Activated naive CD4-positive, alpha-beta T cell treated with anti-CD3 and anti-CD28 coated beads for 36 hours (primary cell): ENCODE measurements at regions not wholly inside any gene's neighbourhood (a gene's known extent, or its start where the extent isn't known, plus 50 kb on each side); places are given as distances from the start of the nearest gene placed in this dataset.

ENCODE experiments used
- CTCF ChIA-PET: fragments of 350-600 bp; sonication (Branson Sonifier 250); formaldehyde crosslinking; loops from one replicate; lab custom pipeline; 2021; ENCODE audit warnings: antibody characterized with exemption; lab: Charles Lee
- DNase-seq: peaks from one replicate; pipeline ENCODE4 v3.0.0-alpha.2; 2020
- H3K27ac Mint-ChIP-seq: one replicate; pipeline ENCODE4 v1.8.0; 2021; ENCODE audit warnings: mild to moderate bottlenecking, mixed read lengths
- H3K27me3 Mint-ChIP-seq: one replicate; pipeline ENCODE4 v1.8.0; 2021; ENCODE audit warnings: low read depth, mixed read lengths
- H3K36me3 Mint-ChIP-seq: one replicate; pipeline ENCODE4 v1.8.0; 2021; ENCODE audit warnings: low read depth, mixed read lengths
- H3K4me1 Mint-ChIP-seq: one replicate; pipeline ENCODE4 v1.8.0; 2021; ENCODE audit warnings: low read depth, mixed read lengths
- H3K4me3 Mint-ChIP-seq: one replicate; pipeline ENCODE4 v1.8.0; 2021; ENCODE audit warnings: mild to moderate bottlenecking, moderate library complexity, mixed read lengths
- H3K9me3 Mint-ChIP-seq: one replicate; pipeline ENCODE4 v1.8.0; 2021; ENCODE audit warnings: mixed read lengths
- intact Hi-C: fragments of 100-400 bp; cut with micrococcal nuclease; formaldehyde crosslinking; loops from one replicate; pipeline ENCODE4 v1.15.1; 2023

- Mint-ChIP-seq H3K9me3 (peaks cover 33% of the 10 kb centered on the region), H3K36me3 (peaks cover 30% of the 10 kb centered on the region), H3K4me3 (no peak overlapping the region), H3K4me1 (peaks cover 13% of the 10 kb centered on the region), H3K27ac (no peak overlapping the region), H3K27me3 (no peaks in the 10 kb centered on the region)
- no peak for DNase-seq
- CTCF ChIA-PET = no interaction called here
- intact Hi-C loops = no loop called here
Measured at GRCh38 chr2:144254342-144255235, 265.3 kb downstream of the ZEB2 start.

- peaks cover 30% of the 10 kb centered on the region for H3K36me3 Mint-ChIP-seq
- intact Hi-C loops = no loop called here
Measured at GRCh38 chr2:144253743-144254142, 266.2 kb downstream of the ZEB2 start.

GRCh38 chr2:144252694-144253093, 267.2 kb downstream of the ZEB2 start:
- CTCF ChIA-PET = interaction anchor here (0.6 kb wide), 1 partner anchor 675 kb away, joined by 3 read pairs; no protein-coding TSS in a partner anchor
- no peak for DNase-seq
- peaks cover 14% of the 10 kb centered on the region for H3K4me1 Mint-ChIP-seq
- intact Hi-C loops = no loop called here
- H3K4me3 Mint-ChIP-seq = no peak overlapping the region
- no peaks in the 10 kb centered on the region for H3K27me3 Mint-ChIP-seq
- H3K9me3 Mint-ChIP-seq = peaks cover 23% of the 10 kb centered on the region
- peaks cover 29% of the 10 kb centered on the region for H3K36me3 Mint-ChIP-seq
- H3K27ac Mint-ChIP-seq = no peak overlapping the region

More at GRCh38 chr2:144253743-144254142, 266.2 kb downstream of the ZEB2 start:
- CTCF ChIA-PET = no interaction called here
- Mint-ChIP-seq H3K4me3 (no peak overlapping the region), H3K9me3 (peaks cover 29% of the 10 kb centered on the region), H3K27ac (no peak overlapping the region), H3K4me1 (peaks cover 16% of the 10 kb centered on the region), H3K27me3 (no peaks in the 10 kb centered on the region)
- no peak for DNase-seq

GRCh38 chr2:144249035-144249637, 270.8 kb downstream of the ZEB2 start:
- CTCF ChIA-PET = no interaction called here
- intact Hi-C loops = no loop called here
- no peak overlapping the region for H3K27ac Mint-ChIP-seq
- peaks cover 3% of the 10 kb centered on the region for H3K4me1 Mint-ChIP-seq
- DNase-seq = no peak
- peaks cover 11% of the 10 kb centered on the region for H3K9me3 Mint-ChIP-seq
- no peak overlapping the region for H3K4me3 Mint-ChIP-seq
- H3K27me3 Mint-ChIP-seq = no peaks in the 10 kb centered on the region
- peaks cover 14% of the 10 kb centered on the region for H3K36me3 Mint-ChIP-seq

GRCh38 chr2:144248350-144249034, 271.4 kb downstream of the ZEB2 start:
- intact Hi-C loops = no loop called here
- CTCF ChIA-PET = no interaction called here
- H3K27ac Mint-ChIP-seq = no peak overlapping the region

GRCh38 chr2:144244938-144245337, 275.0 kb downstream of the ZEB2 start:
- Mint-ChIP-seq H3K27me3 (no peaks in the 10 kb centered on the region), H3K4me3 (no peak overlapping the region), H3K4me1 (peaks cover 10% of the 10 kb centered on the region), H3K9me3 (no peaks in the 10 kb centered on the region), H3K27ac (no peak overlapping the region), H3K36me3 (peaks cover 5% of the 10 kb centered on the region)
- DNase-seq = no peak
- intact Hi-C loops = no loop called here
- CTCF ChIA-PET = no interaction called here

More at GRCh38 chr2:144248350-144249034, 271.4 kb downstream of the ZEB2 start:
- no peak overlapping the region for H3K4me3 Mint-ChIP-seq
- H3K4me1 Mint-ChIP-seq = peaks cover 3% of the 10 kb centered on the region
- peaks cover 13% of the 10 kb centered on the region for H3K36me3 Mint-ChIP-seq
- no peak for DNase-seq
- H3K27me3 Mint-ChIP-seq = no peaks in the 10 kb centered on the region
- H3K9me3 Mint-ChIP-seq = peaks cover 10% of the 10 kb centered on the region

GRCh38 chr2:144242311-144242710, 277.6 kb downstream of the ZEB2 start:
- CTCF ChIA-PET = interaction anchor here (0.6 to 1.1 kb wide), 3 partner anchors 18 to 1342 kb away, joined by 3 read pairs; no protein-coding TSS in a partner anchor

GRCh38 chr2:144241801-144242200, 278.1 kb downstream of the ZEB2 start:
- Mint-ChIP-seq H3K9me3 (no peaks in the 10 kb centered on the region), H3K36me3 (peaks cover 5% of the 10 kb centered on the region), H3K4me3 (no peak overlapping the region), H3K4me1 (peaks cover 19% of the 10 kb centered on the region), H3K27ac (no peak overlapping the region), H3K27me3 (no peaks in the 10 kb centered on the region)
- intact Hi-C loops = no loop called here
- no peak for DNase-seq
- CTCF ChIA-PET = interaction anchor here (0.6 to 1.1 kb wide), 3 partner anchors 17 to 73 kb away, joined by 3 read pairs; no protein-coding TSS in a partner anchor

More at GRCh38 chr2:144242311-144242710, 277.6 kb downstream of the ZEB2 start:
- no peak overlapping the region for H3K4me3 Mint-ChIP-seq
- no peaks in the 10 kb centered on the region for H3K9me3 Mint-ChIP-seq
- H3K36me3 Mint-ChIP-seq = peaks cover 5% of the 10 kb centered on the region
- no peak overlapping the region for H3K27ac Mint-ChIP-seq
- peaks cover 19% of the 10 kb centered on the region for H3K4me1 Mint-ChIP-seq
- H3K27me3 Mint-ChIP-seq = no peaks in the 10 kb centered on the region
- intact Hi-C loops = no loop called here
- no peak for DNase-seq

GRCh38 chr2:144240656-144241339, 279.1 kb downstream of the ZEB2 start:
- no peak for DNase-seq
- H3K9me3 Mint-ChIP-seq = no peaks in the 10 kb centered on the region
- intact Hi-C loops = no loop called here
- peaks cover 19% of the 10 kb centered on the region for H3K4me1 Mint-ChIP-seq
- H3K4me3 Mint-ChIP-seq = no peak overlapping the region
- CTCF ChIA-PET = interaction anchor here (0.8 kb wide), 1 partner anchor 72 kb away, joined by 3 read pairs; no protein-coding TSS in a partner anchor
- no peak overlapping the region for H3K27ac Mint-ChIP-seq
- peaks cover 2% of the 10 kb centered on the region for H3K36me3 Mint-ChIP-seq
- H3K27me3 Mint-ChIP-seq = no peaks in the 10 kb centered on the region

- H3K4me1 Mint-ChIP-seq = peaks cover 19% of the 10 kb centered on the region
- peaks cover 3% of the 10 kb centered on the region for H3K36me3 Mint-ChIP-seq
- intact Hi-C loops = no loop called here
- CTCF ChIA-PET = interaction anchor here (0.7 kb wide), 1 partner anchor 483 kb away, joined by 3 read pairs; no protein-coding TSS in a partner anchor
- no peak for DNase-seq
- no peaks in the 10 kb centered on the region for H3K27me3 Mint-ChIP-seq
- no peaks in the 10 kb centered on the region for H3K9me3 Mint-ChIP-seq
- H3K4me3 Mint-ChIP-seq = no peak overlapping the region
- no peak overlapping the region for H3K27ac Mint-ChIP-seq
Measured at GRCh38 chr2:144239726-144240125, 280.2 kb downstream of the ZEB2 start.

- DNase-seq = no peak
- peaks cover 23% of the 10 kb centered on the region for H3K4me1 Mint-ChIP-seq
Measured at GRCh38 chr2:144239306-144239705, 280.6 kb downstream of the ZEB2 start.

More at GRCh38 chr2:144239306-144239705, 280.6 kb downstream of the ZEB2 start:
- intact Hi-C loops = no loop called here
- CTCF ChIA-PET = interaction anchor here (0.7 kb wide), 1 partner anchor 483 kb away, joined by 3 read pairs; no protein-coding TSS in a partner anchor
- Mint-ChIP-seq H3K36me3 (peaks cover 3% of the 10 kb centered on the region), H3K27me3 (no peaks in the 10 kb centered on the region), H3K4me3 (no peak overlapping the region), H3K9me3 (no peaks in the 10 kb centered on the region), H3K27ac (no peak overlapping the region)
